Skin epidermis (tissue), 12 donors: ENCODE measurements at regions not wholly inside any gene's neighbourhood (a gene's known extent, or its start where the extent isn't known, plus 50 kb on each side); places are given as distances from the start of the nearest gene placed in this dataset.
"Not testable (repeated sequence)": the region's sequence is repeated elsewhere in the genome, so short reads cannot be mapped to it uniquely, and the experiment has no call there.

Experiments
- H3K27ac ChIP-seq, 21 experiments: fragments of 200-600 bp; sonication (generic) in 11 of 21; one replicate each; pipeline ENCODE4 v1.5.0; 2020; ENCODE audit warnings: mild to moderate bottlenecking in 3 of 21, inconsistent platforms in 2 of 21, moderate library complexity in 2 of 21
- H3K4me3 ChIP-seq, 7 experiments: fragments of 200-600 bp; sonication (generic) in 2 of 7; one replicate each; pipeline ENCODE4 v1.5.0; 2020; ENCODE audit warnings: inconsistent platforms in 2 of 7, mild to moderate bottlenecking in 2 of 7, moderate library complexity in 1 of 7

GRCh38 chr3:124043023-124043422 is 51.1 kb upstream of the ROPN1 start:
- Histone ChIP-seq H3K27ac (no peak overlapping the region), H3K4me3 (no peak overlapping the region)

DNA sequence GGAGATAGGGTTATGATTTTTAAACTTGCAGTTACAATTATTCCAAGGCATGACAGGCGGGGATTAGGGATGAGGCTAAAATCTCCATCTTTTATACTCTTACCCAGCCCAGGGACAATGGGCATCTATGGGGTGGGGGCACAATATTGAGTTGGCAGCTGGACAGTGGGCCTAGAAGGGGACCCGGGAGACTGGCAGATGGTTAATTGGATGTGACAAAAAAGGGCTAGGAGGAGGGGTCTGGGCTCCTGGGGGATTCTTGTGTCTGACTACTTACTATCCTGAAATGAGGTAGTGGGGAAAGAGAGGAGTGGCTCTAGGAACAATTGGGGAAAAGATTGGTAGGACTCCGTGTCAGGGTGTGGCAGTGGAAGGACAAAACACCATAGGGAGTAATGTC is 53.0 kb upstream of the ROPN1 start:
- H3K27ac ChIP-seq = no peak overlapping the region
- no peak overlapping the region for H3K4me3 ChIP-seq

DNA sequence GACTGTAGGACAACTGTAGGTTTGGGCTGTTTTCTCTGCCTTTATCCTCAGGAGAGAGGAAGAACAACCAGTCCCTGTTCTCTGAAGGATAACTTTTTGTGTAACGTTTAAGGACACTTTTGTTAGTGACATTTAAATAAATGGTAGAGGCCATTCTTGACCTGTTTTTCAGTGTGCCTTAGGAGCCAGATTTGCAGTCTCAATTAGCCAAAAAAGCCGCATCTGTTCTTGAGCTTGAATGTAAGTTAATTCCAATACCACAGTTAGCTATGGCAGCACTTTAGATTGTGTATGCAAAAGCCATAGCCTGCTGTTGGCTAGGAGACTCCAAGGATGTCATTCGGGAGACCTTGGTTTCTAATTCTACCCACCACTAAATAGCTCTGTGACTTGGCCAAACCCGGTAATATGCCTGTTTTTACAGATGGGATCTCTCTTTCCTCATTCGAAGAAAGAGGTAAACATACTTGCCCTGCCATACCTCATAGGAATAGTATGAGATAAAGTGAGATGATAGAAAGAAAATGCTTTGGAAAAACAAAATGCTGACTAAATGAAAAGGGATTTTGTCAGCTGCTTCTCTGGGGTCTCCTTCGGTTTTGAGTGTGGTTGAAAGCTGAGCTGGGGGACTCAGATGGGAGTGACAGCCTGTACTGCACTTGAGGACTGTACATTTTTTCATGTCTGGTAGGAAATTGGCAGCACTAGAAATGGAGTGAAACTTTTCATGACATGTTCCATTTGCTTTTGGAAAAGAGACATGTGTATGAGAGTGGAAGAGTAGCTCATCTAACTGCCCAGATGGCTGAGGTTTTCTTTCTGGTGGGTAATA is 57.3 kb upstream of the ROPN1 start:
- no peak overlapping the region for H3K27ac ChIP-seq
- no peak overlapping the region for H3K4me3 ChIP-seq

- Histone ChIP-seq H3K27ac (no peak overlapping the region), H3K4me3 (no peak overlapping the region)
Observed at GRCh38 chr3:124051636-124052035, 59.7 kb upstream of the ROPN1 start.

GRCh38 chr3:124053871-124054270 is 61.9 kb upstream of the ROPN1 start:
- Histone ChIP-seq H3K27ac (no peak overlapping the region), H3K4me3 (no peak overlapping the region)

DNA sequence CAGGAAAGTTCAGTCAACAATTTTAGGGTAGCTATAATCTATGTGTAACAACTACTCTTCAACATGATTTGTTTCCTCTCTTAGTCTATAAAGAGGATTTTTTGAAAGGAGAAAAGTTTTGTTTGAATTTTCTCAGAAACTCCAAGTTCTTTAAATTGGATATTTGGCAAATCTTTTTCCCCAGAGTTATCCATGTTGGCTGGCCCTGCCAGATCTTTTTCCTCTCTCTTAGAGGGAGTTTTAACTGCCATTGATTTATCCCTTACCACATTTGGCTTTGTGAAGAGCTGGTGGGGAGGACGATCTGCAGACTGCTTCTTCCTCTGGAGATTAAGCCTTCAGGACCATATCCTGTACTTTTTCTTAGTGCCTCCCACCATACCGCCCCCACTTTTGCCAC is 64.9 kb upstream of the ROPN1 start:
- no peak overlapping the region for H3K27ac ChIP-seq
- H3K4me3 ChIP-seq = no peak overlapping the region

GRCh38 chr3:124057420-124057819 is 65.5 kb upstream of the ROPN1 start:
- Histone ChIP-seq H3K27ac (no peak overlapping the region), H3K4me3 (no peak overlapping the region)

DNA sequence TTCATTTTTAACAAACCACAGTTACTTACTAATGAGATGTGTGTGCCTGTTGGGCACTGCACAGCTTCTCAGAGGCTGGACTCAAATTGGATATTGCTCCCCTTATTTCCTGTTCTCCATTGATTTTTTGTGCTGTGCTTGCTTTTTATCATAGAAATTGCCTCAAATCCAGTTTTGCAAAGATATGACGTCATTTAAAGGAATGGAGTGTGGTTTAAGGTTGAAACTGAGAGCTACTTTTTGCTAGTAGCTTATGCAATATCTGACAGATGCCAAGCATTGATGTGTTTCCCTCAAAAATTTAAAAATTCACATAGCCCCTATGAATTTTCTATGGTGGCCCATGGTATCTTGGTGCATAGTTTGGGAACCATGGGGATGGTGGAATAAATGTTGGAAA is 67.7 kb upstream of the ROPN1 start:
- Histone ChIP-seq H3K27ac (no peak overlapping the region), H3K4me3 (no peak overlapping the region)

DNA sequence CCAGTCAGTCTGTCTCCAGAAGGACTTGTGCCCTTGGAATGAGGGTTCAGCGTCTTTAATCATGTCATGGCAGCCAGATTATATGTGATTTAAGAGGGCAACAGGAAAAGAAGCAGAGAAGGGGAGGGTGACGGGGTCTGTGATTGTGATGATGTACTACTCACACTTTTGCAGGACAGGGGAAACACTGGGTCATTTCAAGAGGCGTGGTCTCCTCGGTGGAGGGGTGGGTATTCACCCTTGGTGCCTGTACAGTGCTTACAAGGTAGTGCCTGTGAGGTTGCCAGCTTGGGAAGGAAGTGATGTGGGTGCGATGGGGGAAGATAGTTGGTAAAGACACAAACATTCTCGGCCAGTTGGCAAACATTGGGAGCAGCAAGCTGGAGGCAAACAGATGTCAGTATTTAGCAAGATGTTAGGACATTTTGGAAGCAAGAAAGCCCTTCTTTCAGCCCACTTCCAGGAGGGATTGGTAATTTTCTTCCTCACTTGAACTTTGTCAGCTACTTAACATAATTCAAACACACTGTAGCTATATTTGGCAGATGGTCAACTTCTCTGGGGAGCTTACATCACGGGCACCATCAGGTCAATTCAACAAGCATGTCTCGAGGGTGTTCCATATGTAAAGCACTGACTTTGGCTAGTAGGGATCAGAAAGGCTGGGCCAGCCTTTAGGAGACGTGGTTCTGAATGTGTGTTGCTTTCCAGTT is 71.4 kb upstream of the ROPN1 start:
- H3K4me3 ChIP-seq = no peak overlapping the region
- H3K27ac ChIP-seq = no peak overlapping the region

DNA sequence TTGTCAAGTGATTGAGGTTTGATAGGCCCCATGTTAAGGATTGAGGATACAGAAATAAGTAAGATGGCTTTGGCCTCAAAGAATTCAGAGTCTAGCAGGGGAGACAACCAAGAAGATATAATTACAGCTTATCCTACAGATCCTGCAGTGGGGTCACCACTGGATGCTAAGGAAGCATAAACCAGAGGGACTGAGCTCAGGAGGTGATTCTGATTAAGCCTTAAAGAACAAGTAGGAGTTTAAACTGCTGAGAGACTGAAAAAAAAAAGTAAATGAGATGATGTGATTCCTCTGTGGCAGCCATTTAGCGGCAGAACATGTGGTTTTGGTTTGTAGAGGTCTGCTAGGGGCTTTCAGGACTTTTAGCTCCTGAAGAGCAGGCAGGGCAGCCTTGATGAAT is 72.1 kb upstream of the ROPN1 start:
- no peak overlapping the region for H3K27ac ChIP-seq
- no peak overlapping the region for H3K4me3 ChIP-seq

GRCh38 chr3:124066543-124066942 is 74.6 kb upstream of the ROPN1 start:
- H3K4me3 ChIP-seq, H3K27ac ChIP-seq: not testable (repeated sequence)

DNA sequence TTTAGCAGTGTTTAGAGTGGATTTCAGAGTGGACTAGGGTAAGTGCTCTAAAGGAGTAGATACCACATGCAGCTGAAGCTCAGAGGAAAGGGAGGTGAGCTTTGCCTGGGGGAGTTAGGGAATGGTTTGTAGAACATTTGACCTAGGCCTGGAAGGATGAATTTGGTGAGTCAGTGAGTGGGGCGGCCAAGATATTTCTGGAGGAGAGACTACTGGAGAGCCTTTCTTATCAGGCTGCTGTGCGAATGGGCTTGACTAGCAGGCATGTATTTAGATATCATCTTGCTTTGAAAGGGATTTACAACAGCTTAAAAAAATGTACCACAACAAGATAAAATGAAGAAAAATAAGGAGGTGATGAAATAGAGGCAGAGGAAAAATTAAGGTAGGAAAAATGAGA is 77.8 kb upstream of the ROPN1 start:
- not testable (repeated sequence) for H3K4me3 ChIP-seq

GRCh38 chr3:124075090-124075489 is 83.2 kb upstream of the ROPN1 start:
- not testable (repeated sequence) for H3K27ac ChIP-seq, H3K4me3 ChIP-seq

More for the DNA sequence above, 77.8 kb upstream of the ROPN1 start:
- H3K27ac ChIP-seq = not testable (repeated sequence)

DNA sequence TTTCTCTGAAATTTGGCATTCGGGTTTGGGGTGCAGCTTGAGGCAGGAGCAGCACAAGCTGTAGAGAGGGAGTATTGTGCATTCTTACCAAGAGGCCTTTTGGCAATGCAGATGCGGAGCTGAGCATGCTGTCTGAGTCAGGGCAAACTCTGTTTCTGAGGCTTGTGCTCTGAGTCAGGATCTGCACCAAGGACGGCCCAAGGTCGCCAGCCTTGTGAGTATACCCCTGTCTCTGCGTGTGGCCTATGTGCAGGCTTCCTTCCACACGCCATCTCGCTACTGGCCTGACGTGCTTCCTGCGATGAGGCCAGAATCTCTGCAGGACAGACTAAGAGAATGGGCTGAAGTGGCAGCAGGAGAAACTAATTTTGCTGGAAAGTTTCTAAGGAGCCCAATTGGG is 83.8 kb upstream of the ROPN1 start:
- Histone ChIP-seq H3K4me3 (no peak overlapping the region), H3K27ac (no peak overlapping the region)

DNA sequence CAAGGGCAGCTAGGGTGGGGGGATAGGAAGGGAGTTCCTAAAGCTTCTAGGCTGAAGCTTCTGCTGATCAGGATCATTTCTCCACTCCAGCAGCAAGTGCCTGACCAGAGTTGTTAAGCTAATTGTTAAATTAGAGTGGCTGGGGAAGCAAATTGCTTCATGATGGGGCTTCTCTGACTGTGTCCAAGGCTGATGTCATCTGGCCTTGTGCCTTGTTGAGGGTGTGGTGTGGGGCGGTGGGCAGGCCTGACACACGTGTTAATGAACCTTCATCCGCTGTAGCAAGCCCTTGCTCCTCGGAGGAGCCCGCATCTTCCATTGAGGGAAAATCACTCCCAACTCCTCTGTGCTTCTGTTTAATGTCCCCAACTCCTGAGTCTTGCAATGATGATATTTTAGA is 84.3 kb upstream of the ROPN1 start:
- no peak overlapping the region for H3K27ac ChIP-seq
- no peak overlapping the region for H3K4me3 ChIP-seq

DNA sequence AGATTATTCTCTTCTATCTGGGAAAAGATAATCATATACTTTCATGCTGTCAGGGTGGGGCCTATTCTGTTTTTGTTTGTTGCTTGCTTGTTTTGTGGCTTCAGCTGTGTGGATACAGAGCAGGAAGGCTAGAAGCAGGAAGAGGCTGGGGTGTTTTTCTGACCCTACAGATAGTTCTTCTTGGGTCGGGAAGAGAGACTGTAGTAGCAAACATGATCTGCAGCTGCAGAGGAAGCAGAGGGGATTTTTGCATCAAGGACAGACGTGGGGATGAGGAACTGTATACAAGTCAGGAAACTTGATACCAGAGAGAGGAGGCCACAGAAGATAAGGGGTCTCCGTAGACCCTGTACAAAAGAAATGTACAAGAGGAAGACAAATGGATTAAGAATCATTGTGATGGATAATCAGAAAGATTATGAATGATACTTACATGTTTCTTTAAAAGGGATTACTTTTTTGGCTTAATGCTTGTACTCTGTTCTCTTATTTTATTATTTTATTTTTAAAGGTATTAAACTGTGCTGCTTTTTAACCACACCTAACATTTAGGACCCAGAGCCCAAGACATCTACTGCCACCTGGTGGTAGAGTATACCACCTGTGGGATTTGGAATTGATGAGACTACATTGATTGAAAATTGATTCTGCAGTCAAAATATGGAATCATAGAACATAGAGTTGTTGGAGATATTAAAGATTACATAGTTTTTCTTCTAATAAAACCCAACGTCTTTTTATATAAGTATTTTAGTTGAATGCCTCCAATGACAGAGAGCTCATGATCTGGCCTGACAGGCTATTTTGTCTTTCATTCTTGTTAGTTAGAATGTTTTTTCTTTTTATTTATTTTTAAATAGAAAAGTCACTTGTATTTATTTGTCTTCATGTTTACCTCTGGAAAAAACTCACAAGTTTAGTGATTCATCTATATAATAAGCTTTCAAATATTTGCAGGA is 87.3 kb upstream of the ROPN1 start:
- Histone ChIP-seq H3K4me3 (no peak overlapping the region), H3K27ac (no peak overlapping the region)

GRCh38 chr3:124079912-124080276 is 88.0 kb upstream of the ROPN1 start:
- Histone ChIP-seq H3K4me3 (no peak overlapping the region), H3K27ac (no peak overlapping the region)

DNA sequence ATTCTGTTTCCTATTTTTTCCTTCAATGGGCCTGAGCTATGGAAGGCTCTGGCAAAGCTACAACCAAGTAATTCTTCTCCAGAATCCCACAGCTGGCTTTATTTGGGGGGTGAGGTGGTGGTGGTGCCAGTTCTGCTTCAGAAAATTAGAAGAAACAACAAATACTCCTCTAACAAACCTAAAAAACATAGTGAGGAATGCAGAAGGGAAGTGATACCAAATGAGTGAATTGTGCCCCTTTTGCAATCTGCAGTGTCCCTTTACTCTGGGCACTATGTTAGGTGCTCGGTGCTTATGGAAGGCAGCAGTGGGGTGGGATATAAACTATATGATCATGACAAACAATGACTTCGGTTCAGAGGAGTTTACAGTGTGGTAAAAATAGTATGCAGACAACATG is 90.4 kb upstream of the ROPN1 start:
- no peak overlapping the region for H3K27ac ChIP-seq

DNA sequence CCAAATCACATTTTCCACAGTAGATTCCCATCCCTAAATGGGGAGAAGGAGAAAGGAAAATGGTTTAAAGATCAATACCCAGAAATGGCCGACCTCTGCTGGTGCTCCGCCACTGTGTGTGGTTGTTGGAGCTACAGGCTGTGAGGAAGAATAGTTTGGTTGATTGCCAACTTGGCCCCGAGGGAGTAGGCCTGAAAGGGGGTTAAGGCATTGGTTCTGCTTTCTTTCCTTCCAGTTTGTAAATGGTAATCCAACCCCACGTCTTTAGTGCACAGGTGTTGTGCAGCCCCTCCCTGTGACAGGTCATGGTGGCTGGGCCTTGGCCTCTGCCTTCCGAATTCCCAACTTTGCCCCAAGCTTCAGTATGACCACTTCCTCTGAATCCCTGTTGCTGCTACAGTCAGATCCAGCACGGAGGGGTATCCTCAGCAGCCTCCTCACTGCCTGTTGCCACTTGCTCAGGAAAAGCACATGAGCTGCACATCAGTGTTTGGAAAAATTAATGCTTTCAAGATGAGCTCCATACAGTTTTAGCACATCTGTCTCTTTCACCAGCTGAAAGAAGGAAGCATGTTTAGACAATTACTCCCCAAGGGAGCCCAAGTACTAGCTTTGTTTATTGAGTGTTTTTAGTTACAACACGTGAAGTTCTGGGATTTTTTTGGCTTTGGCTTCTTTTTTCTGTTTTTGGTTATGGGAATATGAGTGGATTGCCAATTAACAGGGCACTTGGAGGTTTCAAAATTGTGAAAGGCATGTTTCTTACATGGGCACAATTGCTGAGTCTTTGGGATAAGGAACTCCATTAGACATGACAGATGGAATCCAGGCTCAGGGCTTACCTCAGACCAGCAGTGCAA is 92.3 kb upstream of the ROPN1 start:
- Histone ChIP-seq H3K27ac (peak overlapping the region in 7 of 21 experiments; percentile 6 to 78 (median 47)), H3K4me3 (no peak overlapping the region)

More for the DNA sequence above, 90.4 kb upstream of the ROPN1 start:
- H3K4me3 ChIP-seq = no peak overlapping the region
